MM.1S (cell line): ENCODE measurements at regions not wholly inside any gene's neighbourhood (a gene's known extent, or its start where the extent isn't known, plus 50 kb on each side); places are given as distances from the start of the nearest gene placed in this dataset.

Experiments
- EZH2 ChIP-seq: fragments of 300-600 bp; sonication (generic); optimal IDR thresholded peaks from 2 replicates; pipeline ENCODE3; 2017; ENCODE audit warnings: low read depth, mild to moderate bottlenecking, antibody characterized with exemption, low read length, mixed read lengths
- TF ChIP-seq, protein P1 (sequence below): fragments of 300-600 bp; sonication (generic); IDR thresholded peaks from 2 replicates; pipeline ENCODE4 v1.5.1; 2016; ENCODE audit warnings: antibody characterized with exemption, low read length, mixed read lengths

DNA sequence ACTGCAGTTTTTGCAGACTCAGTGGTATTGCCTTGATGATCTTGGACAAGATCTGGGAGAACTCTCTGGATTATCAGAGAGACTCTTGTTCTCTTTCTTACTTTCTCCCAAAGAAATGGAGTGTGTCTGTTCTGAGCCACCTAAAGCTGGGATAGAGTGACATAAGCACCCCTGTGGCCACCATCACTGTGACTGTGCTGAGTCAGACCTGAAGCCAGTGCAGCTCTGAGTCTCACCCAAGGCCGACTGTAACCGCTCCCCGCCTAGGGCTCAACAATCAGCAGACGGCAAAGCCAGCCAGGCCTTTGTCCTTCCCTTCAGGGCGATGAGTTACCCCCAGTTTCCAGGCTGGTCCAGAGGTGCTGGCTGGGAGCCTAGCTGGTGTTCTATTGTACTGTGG, 795.6 kb downstream of the UQCRFS1 start:
- TF ChIP-seq, protein P1, sequence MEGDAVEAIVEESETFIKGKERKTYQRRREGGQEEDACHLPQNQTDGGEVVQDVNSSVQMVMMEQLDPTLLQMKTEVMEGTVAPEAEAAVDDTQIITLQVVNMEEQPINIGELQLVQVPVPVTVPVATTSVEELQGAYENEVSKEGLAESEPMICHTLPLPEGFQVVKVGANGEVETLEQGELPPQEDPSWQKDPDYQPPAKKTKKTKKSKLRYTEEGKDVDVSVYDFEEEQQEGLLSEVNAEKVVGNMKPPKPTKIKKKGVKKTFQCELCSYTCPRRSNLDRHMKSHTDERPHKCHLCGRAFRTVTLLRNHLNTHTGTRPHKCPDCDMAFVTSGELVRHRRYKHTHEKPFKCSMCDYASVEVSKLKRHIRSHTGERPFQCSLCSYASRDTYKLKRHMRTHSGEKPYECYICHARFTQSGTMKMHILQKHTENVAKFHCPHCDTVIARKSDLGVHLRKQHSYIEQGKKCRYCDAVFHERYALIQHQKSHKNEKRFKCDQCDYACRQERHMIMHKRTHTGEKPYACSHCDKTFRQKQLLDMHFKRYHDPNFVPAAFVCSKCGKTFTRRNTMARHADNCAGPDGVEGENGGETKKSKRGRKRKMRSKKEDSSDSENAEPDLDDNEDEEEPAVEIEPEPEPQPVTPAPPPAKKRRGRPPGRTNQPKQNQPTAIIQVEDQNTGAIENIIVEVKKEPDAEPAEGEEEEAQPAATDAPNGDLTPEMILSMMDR: no peak
- no peak for TF ChIP-seq EZH2
